ENCODE measurements at regions not wholly inside any gene's neighbourhood (a gene's known extent, or its start where the extent isn't known, plus 50 kb on each side); places are given as distances from the start of the nearest gene placed in this dataset.

DNA sequence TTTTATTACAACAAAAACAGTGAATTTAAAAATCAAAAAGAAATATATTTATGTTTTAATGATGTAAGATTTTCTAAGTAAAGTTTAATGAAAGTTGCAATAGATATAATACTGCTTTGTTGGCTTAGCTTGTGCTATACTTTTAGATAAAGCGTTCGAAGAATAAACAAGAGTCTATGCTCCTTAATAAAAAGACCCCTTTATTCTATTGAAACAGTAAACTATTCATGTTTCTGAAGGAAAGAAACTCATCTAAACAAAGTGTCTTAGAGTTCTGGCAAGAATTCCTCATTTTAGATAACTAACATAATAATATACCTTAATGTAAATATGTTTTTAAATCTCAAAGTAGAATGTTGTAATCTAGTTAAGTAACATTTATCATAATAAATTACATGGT, 179.0 kb downstream of the RASSF9 start (continued):
- TF ChIP-seq ZNF383 (CRISPR knock-in tag; IDR thresholded peaks at IDR 0.05; ENCODE audit: borderline replicate concordance) (no peak), WIZ (CRISPR knock-in tag; IDR thresholded peaks at IDR 0.05) (no peak), ZNF674 (CRISPR knock-in tag; IDR thresholded peaks at IDR 0.05; ENCODE audit: low read depth) (no peak), ZNF660 (CRISPR knock-in tag; IDR thresholded peaks at IDR 0.05; ENCODE audit: borderline replicate concordance, low read depth) (no peak), MLXIP (CRISPR knock-in tag; IDR thresholded peaks at IDR 0.05; ENCODE audit: borderline replicate concordance) (no peak), HNRNPUL1 (IDR thresholded peaks at IDR 0.05; ENCODE audit: low read depth, low read length) (no peak), CCAR2 (optimal IDR thresholded peaks at IDR 0.05; ENCODE audit: low read depth, low read length) (no peak)

GRCh38 chr12:85657836-85658630, 178.2 kb downstream of the RASSF9 start:
- Histone ChIP-seq H3K79me2 (ENCODE audit: insufficient read depth, low read length) (no peaks in the 10 kb centered on the region), H2AFZ (ENCODE audit: low read length) (no peak overlapping the region), H4K20me1 (ENCODE audit: insufficient read depth, low read length) (no peaks in the 10 kb centered on the region), H3K9me3 (ENCODE audit: low read length) (peaks cover 15% of the 10 kb centered on the region), H3K36me3 (replicated peaks in 1 of 2; ENCODE audit: control insufficient read depth in 1 of 2, insufficient read depth in 2 of 2, low read length in 2 of 2) (no peaks in the 10 kb centered on the region), H3K27ac (ENCODE audit: extremely low read length, insufficient read depth, low read length) (no peak overlapping the region), H3K27me3 (ENCODE audit: control insufficient read depth in 1 of 2, insufficient read depth in 2 of 2, low read length in 2 of 2) (no peaks in the 10 kb centered on the region), H3K4me2 (ENCODE audit: low read depth, low read length) (no peak overlapping the region), H3K4me1 (ENCODE audit: insufficient read depth, low read length) (no peaks in the 10 kb centered on the region), H3K4me3 (replicated peaks in 1 of 3; ENCODE audit: insufficient read depth in 1 of 3, low read depth in 2 of 3, low read length in 3 of 3) (no peak overlapping the region), H3K9ac (ENCODE audit: insufficient read depth, low read depth, low read length) (no peak overlapping the region)
- ATAC-seq: no peak
- no peak for FAIRE-seq
- ChIA-PET CTCF (ENCODE audit: low intra/inter-chr PET ratio, low total read pairs) (no interaction called here), POLR2A (no interaction called here)
- BruUV-seq (replicated peaks): no TSS peak
- intact Hi-C loops (cut with micrococcal nuclease; ENCODE audit: unreplicated experiment): no loop called here
- in situ Hi-C loops (cut with HindIII; ENCODE audit: extremely low pct_ligation_motif_present, low pct_unique_long_range_greater_than_20kb): no loop called here
- TF ChIP-seq ZNF574 (CRISPR knock-in tag; IDR thresholded peaks at IDR 0.05): no peak
- DNase-seq (ENCODE audit: low spot score): no peak
- WGBS (ENCODE audit: low lambda C conversion rate): 44% methylated on average over 2 of the region's 2 CpGs

Data from HepG2 (cell line).